Lung microvascular endothelial cell (primary cell): ENCODE measurements at regions not wholly inside any gene's neighbourhood (a gene's known extent, or its start where the extent isn't known, plus 50 kb on each side); places are given as distances from the start of the nearest gene placed in this dataset.
"Not testable (repeated sequence)": the region's sequence is repeated elsewhere in the genome, so short reads cannot be mapped to it uniquely, and the experiment has no call there.

Source experiments
- DNase-seq, 2 donors: peaks; one replicate each; pipeline versions ENCODE4 v3.0.0 to v3.0.0-alpha.2; 2010; ENCODE audit warnings: low read depth in 2 of 2

- not testable (repeated sequence) for DNase-seq
Measured at GRCh38 chr20:30295396-30295795, 962.1 kb upstream of the DEFB115 start.

- DNase-seq: not testable (repeated sequence)
Measured at GRCh38 chr20:30295967-30296366, 961.5 kb upstream of the DEFB115 start.

GRCh38 chr20:30297878-30298595 is 959.4 kb upstream of the DEFB115 start:
- not testable (repeated sequence) for DNase-seq

- DNase-seq: not testable (repeated sequence)
Measured at GRCh38 chr20:30300220-30300642, 957.2 kb upstream of the DEFB115 start.

- not testable (repeated sequence) for DNase-seq
Measured at GRCh38 chr20:30302786-30303185, 954.7 kb upstream of the DEFB115 start.

GRCh38 chr20:30309938-30310337 is 947.5 kb upstream of the DEFB115 start:
- not testable (repeated sequence) for DNase-seq

- DNase-seq: not testable (repeated sequence)
Measured at GRCh38 chr20:30310385-30310784, 947.1 kb upstream of the DEFB115 start.

- not testable (repeated sequence) for DNase-seq
Measured at GRCh38 chr20:30312220-30312619, 945.2 kb upstream of the DEFB115 start.

GRCh38 chr20:30313660-30314059 is 943.8 kb upstream of the DEFB115 start:
- DNase-seq: not testable (repeated sequence)

GRCh38 chr20:30316063-30316462 is 941.4 kb upstream of the DEFB115 start:
- DNase-seq: not testable (repeated sequence)

GRCh38 chr20:30316532-30317299 is 940.7 kb upstream of the DEFB115 start:
- DNase-seq: not testable (repeated sequence)

- DNase-seq: not testable (repeated sequence)
Measured at GRCh38 chr20:30333744-30334143, 923.7 kb upstream of the DEFB115 start.

- DNase-seq: not testable (repeated sequence)
Measured at GRCh38 chr20:30337556-30337955, 919.9 kb upstream of the DEFB115 start.

- DNase-seq: not testable (repeated sequence)
Measured at GRCh38 chr20:30348932-30349331, 908.5 kb upstream of the DEFB115 start.

GRCh38 chr20:30356854-30357467 is 900.5 kb upstream of the DEFB115 start:
- not testable (repeated sequence) for DNase-seq

- not testable (repeated sequence) for DNase-seq
Measured at GRCh38 chr20:30361756-30362155, 895.7 kb upstream of the DEFB115 start.

- not testable (repeated sequence) for DNase-seq
Measured at GRCh38 chr20:30376430-30376766, 881.1 kb upstream of the DEFB115 start.

- DNase-seq: peak; percentile 77 to 91
Measured at GRCh38 chr20:30376767-30377658, 880.5 kb upstream of the DEFB115 start.

GRCh38 chr20:30378317-30378716 is 879.1 kb upstream of the DEFB115 start:
- not testable (repeated sequence) for DNase-seq

GRCh38 chr20:30378721-30379120 is 878.7 kb upstream of the DEFB115 start:
- DNase-seq: not testable (repeated sequence)

GRCh38 chr20:30384841-30385240 is 872.6 kb upstream of the DEFB115 start:
- DNase-seq: not testable (repeated sequence)
